ENCODE measurements at regions not wholly inside any gene's neighbourhood (a gene's known extent, or its start where the extent isn't known, plus 50 kb on each side); places are given as distances from the start of the nearest gene placed in this dataset.
A peak's percentile ranks its signal among the peaks of the same experiment; 100 is the strongest.

GRCh38 chr6:23620911-23621401 is 505.1 kb upstream of the NRSN1 start:
- no peak overlapping the region for H3K27ac ChIP-seq
- no peak overlapping the region for H3K4me3 ChIP-seq (ENCODE audit: low read depth, low read length)
- no peak for DNase-seq
- H3K27me3 ChIP-seq (ENCODE audit: insufficient read depth, low read depth, severe bottlenecking), result no peaks in the 10 kb centered on the region
- H3K36me3 ChIP-seq, result no peaks in the 10 kb centered on the region
- no peak for TF ChIP-seq CTCF (IDR thresholded peaks at IDR 0.05; ENCODE audit: low read depth, low read length)
- H3K9me3 ChIP-seq (ENCODE audit: severe bottlenecking), result no peaks in the 10 kb centered on the region

GRCh38 chr6:23630726-23631635 is 495.0 kb upstream of the NRSN1 start:
- no peak for DNase-seq

GRCh38 chr6:23633996-23634395 is 492.0 kb upstream of the NRSN1 start:
- TF ChIP-seq CTCF (IDR thresholded peaks at IDR 0.05; ENCODE audit: low read depth, low read length), result no peak
- Histone ChIP-seq H3K9me3 (ENCODE audit: severe bottlenecking) (no peaks in the 10 kb centered on the region), H3K4me3 (ENCODE audit: low read depth, low read length) (no peak overlapping the region), H3K36me3 (no peaks in the 10 kb centered on the region), H3K27ac (peak overlapping the region; percentile 2; the same call in 1 of the 2 replicates), H3K27me3 (ENCODE audit: insufficient read depth, low read depth, severe bottlenecking) (no peaks in the 10 kb centered on the region)
- DNase-seq, result no peak

More at GRCh38 chr6:23630726-23631635, 495.0 kb upstream of the NRSN1 start:
- Histone ChIP-seq H3K4me3 (ENCODE audit: low read depth, low read length) (no peak overlapping the region), H3K9me3 (ENCODE audit: severe bottlenecking) (no peaks in the 10 kb centered on the region), H3K27ac (no peak overlapping the region), H3K36me3 (no peaks in the 10 kb centered on the region), H3K27me3 (ENCODE audit: insufficient read depth, low read depth, severe bottlenecking) (no peaks in the 10 kb centered on the region)
- no peak for TF ChIP-seq CTCF (IDR thresholded peaks at IDR 0.05; ENCODE audit: low read depth, low read length)

GRCh38 chr6:23635150-23635549 is 490.9 kb upstream of the NRSN1 start:
- Histone ChIP-seq H3K36me3 (no peaks in the 10 kb centered on the region), H3K27ac (no peak overlapping the region), H3K4me3 (ENCODE audit: low read depth, low read length) (no peak overlapping the region), H3K9me3 (ENCODE audit: severe bottlenecking) (no peaks in the 10 kb centered on the region), H3K27me3 (ENCODE audit: insufficient read depth, low read depth, severe bottlenecking) (no peaks in the 10 kb centered on the region)
- TF ChIP-seq CTCF (IDR thresholded peaks at IDR 0.05; ENCODE audit: low read depth, low read length), result no peak
- DNase-seq, result no peak

- no peak overlapping the region for H3K27ac ChIP-seq
- TF ChIP-seq CTCF (IDR thresholded peaks at IDR 0.05; ENCODE audit: low read depth, low read length), result no peak
- H3K27me3 ChIP-seq (ENCODE audit: insufficient read depth, low read depth, severe bottlenecking), result no peaks in the 10 kb centered on the region
- no peaks in the 10 kb centered on the region for H3K9me3 ChIP-seq (ENCODE audit: severe bottlenecking)
- H3K4me3 ChIP-seq (ENCODE audit: low read depth, low read length), result no peak overlapping the region
- DNase-seq, result no peak
- H3K36me3 ChIP-seq, result no peaks in the 10 kb centered on the region
These were observed 488.7 kb upstream of the NRSN1 start for GRCh38 chr6:23637296-23637695.
